GM19240 (cell line): ENCODE measurements at regions not wholly inside any gene's neighbourhood (a gene's known extent, or its start where the extent isn't known, plus 50 kb on each side); places are given as distances from the start of the nearest gene placed in this dataset.

Source experiments
- DNase-seq: peaks from one replicate; pipeline ENCODE4 v3.0.0; 2011; ENCODE audit warnings: low spot score; ENCODE audit not compliant: insufficient read length

DNA sequence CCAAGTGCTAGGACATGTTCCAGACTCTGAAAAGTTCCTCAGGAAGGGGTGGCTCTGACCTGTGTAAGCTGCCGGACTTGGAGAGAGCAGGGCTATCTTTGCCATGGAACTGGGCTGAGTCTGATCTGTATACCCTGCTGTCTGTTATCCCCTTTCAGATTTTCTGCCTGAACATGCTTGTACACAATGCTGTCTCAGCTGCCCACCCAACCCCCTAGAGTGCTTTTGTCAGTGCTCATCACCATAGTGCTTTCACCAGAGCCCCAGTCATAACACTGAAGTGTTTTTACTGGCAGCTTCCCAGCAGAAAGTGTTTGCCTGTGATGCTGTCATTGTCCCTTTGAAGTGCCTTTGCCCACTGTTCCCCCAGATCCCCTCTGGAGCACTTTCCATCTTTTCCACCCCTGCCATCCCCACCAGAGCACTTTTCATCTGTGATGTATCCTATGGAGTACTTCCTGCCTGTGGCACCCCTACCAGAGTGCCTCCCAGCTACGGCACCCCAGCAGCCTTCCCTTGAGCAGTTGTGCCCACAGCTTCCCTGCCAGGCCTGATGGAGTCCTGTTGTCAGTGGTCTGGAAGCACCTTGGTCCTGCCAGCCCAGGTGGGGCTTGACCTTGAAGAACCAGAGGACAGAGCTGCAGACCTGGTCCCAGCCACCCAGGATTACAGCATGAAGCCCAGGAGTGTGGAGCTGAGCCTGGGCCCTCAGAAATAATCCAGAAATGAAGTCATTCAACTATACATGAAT, 397.7 kb downstream of the DIPK2A start:
- DNase-seq: no peak

DNA sequence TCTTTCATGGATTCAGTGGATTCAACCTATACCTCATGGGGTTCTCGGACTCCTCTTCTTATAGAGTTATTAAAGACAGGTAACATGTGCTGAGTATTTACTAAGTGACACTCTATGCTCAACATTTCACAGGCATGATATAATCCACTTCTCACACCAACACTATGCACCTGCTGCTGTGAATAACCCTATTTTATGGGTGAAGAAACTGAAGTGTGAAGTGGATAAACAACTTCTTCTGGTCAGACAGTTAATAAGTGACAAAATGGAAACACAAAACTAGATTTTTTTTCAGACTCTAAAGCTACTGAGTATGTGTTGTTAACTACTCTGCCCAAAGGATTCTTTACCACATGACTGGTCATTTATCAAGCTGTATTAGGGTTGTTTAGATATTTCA, 403.5 kb downstream of the DIPK2A start:
- DNase-seq: no peak

DNA sequence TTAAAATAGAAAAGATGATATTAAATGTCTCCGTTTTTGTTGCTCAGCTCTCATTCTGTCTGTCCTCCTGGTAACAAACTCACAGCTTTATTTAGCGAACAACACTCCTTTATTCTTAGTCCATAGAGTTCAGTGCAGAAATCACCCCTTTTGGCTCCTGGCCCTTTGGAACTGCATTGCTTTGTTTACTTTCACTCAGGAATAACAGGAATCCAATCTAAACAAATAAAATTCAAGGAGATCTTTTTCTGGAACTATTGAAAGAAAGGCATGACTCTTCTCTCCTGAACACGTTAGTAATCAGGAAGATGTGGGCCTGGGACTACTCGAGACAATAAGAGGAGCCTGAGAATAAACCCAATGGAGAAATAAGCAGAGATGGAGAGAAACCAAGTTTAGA, 409.2 kb downstream of the DIPK2A start:
- DNase-seq: no peak

DNA sequence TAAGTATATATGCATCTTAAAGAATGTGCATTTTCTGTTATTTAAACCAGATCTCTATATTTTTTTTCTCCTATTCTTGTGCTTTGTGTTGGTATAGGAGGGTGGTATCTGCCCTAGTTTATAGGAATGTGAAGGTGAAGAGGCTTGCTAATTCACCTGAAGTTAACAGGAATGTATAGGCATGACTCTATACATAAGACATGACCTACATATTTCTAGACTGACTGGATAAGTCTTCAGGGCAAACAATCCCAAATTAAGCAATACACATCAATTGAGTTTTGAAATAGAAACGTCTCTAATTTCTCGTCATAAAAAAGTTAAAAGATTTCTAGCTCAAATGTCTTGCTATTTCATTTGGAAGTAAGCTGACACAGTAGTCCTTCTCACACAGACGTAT, 410.0 kb downstream of the DIPK2A start:
- no peak for DNase-seq

DNA sequence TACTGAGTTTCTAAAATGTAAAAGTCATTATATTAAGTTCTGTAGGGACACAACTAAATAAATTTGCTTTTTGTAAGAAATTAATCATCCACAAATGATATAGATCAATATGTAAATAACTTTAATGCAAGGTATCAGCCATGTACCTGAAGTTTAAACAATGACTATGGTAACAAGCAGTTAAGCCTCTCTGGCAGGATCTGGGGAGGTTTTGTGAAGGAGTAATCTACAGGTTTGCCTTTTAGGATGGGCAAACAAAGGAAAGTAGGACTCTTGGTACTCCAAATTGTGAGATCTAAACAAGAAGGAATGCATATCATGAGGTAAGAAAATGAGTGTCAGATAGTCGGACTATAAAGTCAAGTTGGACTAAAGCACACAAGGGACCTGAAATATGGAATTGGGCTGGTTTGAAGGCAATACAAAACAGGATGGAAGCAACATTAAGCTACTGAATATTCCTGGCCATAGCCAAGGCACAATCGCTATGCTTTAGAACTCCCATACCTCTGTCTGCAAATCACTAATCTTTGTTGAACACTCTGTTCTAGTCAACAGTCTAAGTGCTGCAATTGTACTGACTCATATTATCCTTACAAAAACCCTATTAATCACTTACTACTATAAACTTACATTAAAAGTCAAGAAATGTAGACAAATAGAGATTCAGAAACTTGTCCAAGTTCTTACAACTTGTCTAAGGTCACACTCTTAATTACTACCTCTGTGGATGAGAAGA, 412.8 kb downstream of the DIPK2A start:
- DNase-seq: no peak

DNA sequence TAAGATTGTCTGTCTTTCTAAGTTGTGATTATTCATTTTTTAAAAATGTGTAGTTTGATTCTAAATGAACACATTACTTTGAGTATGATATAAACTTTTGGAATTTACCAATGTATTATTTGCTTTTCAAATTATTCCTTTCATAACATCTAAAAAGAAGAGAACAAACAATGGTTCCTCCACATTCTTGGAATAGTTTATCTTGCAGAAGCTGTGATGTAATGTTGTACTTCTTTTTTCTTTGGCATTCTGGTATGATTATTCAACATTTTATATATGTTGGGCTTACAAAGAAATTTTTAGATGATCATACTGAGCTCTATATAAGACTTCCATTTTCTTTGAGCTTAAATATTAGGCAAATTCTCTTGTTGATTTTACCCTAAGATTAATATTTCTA, 419.2 kb downstream of the DIPK2A start:
- no peak for DNase-seq

DNA sequence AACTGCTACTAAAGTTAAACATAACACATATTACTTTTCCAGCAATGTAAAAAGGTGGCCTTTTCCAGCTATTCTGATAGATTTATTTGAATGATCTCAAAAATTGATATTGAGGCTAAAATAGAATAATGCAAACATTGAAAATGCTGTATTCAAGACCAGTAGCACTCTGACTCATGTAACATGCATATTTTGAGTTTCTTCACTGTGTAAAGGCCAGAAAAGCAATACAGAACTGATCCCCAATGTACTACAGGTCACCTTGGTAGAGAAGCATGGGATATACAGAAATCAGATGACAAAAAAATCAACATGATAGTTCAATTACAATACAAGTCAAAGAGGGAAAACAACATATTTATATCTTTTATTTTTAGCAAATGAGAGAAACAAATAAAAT, 419.6 kb downstream of the DIPK2A start:
- no peak for DNase-seq

DNA sequence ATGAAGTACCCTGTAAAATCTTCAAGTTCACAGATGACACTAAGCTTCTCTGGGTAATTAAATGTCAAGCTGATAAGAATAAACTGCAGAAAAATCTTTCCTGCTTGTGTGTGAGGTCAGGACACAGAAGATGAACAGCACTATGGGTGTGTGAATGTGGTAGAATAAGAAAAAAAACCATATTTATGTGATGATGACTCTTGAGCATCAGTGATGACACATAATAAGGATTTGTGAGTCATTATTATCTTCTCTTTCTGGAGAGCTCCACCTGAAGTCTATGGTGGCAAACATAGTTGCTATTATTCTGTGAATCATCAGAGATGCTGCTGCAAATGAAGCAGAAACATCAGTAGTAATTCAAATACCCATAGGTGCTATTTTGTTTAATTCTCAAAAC, 422.4 kb downstream of the DIPK2A start:
- no peak for DNase-seq

DNA sequence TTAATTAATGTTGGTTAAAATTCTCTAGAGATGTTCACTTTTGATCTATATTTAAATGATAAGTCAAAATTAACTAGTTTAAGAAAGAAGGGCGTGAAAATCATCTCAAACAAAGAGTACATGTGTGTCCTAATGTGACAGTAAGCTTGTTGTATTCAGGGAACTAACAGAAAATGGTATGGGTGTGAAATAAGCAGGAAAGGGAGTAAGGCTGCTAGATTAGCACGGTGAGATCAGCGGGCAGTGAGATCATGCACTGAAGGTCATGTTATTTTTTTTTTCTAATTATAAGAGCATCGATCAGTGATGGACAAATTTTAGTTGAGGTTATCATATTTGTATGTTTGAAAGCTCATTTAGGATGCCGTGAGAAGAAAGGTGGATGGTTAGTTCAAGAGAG, 430.8 kb downstream of the DIPK2A start:
- DNase-seq: no peak

DNA sequence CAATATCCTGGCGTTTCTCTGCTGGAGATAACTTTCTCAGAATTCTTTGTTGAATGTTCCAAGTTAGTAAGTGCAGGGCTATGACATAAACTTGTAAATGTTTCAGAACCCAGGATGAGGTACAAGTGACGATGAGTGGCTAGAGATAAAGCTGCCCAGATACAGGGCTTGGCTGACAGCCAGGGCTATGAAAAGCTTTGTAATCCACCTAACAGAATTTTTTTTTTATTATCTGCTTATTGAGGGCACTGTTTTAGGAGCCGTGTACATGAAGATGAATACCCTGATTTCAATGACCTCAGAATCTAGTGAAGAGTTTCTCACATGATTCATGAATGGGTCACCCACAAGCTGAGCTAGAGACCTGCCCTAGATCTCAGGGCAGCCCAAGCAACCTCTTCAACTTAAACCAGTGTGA, 431.4 kb downstream of the DIPK2A start:
- DNase-seq: no peak

DNA sequence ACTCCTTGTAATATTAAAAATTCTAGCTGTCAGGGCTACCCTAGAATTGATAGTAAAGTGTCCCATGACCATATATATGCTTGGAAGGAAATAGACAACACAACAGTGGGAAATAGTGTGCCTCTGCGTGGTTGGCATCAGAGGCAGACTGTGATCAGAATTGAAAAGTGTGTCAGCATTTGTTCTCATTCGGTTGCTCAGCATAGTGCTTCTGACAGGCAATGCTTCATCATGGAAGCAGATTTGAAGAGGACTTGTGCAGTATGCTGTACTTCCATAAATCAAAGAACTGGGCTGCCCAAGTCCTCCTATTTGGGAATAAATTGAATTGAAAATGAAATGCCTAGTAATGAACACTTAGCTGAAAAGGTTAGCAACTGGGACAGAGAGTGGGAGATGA, 435.7 kb downstream of the DIPK2A start:
- DNase-seq: no peak

DNA sequence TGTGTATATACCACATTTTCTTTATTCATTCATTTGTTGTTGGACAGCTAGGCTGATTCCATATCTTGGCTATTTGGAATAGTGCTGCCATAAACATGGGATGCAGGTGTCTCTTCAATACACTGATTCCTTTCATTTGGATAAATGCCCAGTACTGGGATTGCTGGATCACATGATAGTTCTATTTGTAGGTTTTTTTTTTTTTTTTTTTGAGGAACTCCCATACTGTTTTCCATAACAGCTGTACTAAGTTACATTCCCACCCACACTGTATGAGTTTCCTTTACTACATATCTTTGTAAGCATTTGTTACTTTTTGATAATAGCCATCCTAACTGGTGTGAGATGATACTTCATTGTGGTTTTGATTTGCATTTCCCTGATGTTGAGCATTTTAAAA, 437.7 kb downstream of the DIPK2A start:
- DNase-seq: no peak

DNA sequence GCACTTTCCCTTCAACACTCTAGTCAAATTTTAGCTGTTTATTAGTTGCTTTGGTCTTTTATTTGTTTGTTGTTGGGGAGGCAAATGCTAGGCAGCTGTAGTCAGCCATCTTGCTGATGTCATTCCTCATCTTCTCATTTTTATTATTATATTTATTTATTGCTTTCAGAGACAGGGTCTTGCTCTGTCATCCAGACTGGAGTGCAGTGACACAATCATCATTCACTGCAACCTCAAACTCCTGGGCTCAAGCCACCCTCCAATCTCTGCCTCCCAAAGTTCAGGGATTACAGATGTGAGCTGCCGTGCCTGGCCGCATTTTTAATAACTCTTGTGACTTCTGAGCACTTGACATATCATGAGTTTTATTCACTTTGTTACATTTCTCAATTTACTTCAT, 441.4 kb downstream of the DIPK2A start:
- DNase-seq: no peak

DNA sequence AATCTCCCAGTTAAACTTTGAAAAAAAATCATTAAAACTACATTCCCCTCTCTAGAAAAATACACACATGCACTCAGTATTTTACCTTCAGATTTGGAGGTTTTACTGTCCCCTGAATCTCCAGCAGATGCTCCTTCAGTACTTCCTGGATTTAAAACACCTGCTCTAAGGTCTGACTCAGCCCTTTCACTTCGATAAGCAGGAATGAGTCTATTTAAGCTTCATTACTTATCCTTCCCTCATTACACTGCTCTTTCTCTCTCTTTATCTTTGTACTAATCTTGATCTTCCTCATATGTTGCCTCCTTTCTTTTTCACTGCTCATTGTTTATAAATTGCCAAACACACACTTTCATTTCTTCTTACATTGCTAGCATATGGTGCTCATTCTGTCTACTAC, 443.9 kb downstream of the DIPK2A start:
- DNase-seq: no peak

DNA sequence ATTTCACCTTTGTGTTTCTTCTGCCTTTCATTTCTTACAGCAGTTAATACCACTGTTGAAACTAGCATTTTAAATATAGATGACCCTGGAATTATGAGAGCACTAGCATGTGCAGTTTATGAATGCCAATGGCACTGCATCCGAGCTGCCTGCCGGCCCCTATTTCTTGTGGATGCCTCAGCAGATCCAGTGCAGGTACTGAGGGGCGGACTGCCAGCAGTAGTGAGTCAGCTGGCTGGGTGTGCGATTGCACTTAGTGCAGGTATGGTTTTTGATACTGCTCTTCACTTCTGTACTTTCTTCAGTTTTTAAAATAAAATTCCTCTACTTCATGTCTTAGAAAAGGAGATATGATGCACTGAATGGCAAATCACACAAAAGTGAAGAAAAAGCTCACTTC, 453.0 kb downstream of the DIPK2A start:
- no peak for DNase-seq

DNA sequence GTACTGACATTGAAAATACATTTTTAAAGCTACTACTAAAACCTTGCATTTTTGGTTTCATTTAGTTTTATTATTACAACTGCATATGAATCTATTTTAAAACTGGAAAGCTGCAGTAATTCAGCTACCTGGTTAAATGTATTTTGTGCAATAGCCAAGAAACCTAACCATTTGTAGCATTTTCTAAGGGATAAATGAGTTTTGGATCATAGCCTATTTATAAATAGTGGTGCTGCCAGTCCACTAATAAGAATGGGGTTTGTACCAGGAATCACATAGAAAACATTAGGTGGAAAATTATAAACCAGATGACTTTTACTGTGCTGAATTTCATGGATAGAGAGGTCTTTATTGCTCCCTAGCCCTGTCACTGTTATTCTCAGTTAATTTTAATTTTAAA, 454.7 kb downstream of the DIPK2A start:
- no peak for DNase-seq

DNA sequence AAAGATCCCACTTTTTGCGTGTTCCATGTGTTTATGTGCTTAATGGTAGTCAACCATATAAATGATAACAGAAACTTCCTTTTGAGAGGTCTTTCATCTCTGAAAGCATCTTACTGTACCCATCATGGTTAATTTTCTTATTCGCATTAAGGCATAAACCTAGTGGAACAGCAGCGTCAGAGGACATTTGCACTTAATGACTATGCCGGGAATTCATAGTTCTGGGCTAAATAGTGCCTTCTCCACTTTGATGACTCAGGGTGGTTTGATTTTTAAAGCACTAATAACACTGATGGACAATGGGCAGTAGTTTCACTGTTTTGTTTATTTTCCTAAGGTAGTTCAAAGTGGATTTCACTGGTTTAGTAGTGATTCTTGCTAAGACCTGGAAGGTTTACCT, 455.3 kb downstream of the DIPK2A start:
- DNase-seq: no peak

DNA sequence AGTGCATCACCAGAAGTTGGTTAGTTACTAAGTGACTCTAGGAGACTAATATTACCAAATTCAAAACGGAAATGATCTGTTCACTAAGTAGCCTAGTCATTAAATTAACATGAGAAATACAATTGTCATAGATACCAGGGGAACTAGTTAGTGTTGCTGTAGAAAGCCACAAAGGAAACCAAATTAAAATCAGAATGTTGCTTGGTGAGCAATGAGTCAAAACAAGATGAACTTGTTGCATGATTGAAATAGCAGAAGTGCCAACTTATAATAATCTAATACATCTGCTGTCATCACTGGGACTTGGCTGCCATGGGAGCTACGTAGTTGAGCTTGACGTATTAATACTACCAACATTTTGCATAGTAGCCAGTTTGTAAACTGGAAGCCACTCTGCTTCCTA, 458.1 kb downstream of the DIPK2A start:
- no peak for DNase-seq

DNA sequence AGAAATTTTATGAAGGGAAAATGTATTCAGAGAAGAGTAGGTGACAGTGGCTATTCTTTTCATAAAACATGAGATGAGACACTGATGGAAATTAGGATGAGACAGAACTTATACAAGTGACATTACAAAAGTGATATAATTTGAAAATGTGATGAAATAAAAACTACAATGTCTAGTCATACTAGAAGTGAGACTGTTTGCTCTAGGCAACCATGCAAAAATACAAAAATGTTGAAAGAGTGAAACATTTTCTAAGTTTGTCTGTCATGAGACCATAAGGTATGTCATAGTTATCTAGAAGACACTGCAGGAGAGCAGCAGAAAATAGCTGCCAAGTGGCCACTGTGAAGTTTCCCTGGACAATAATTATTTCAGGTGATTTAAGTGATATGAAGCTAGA, 459.5 kb downstream of the DIPK2A start:
- no peak for DNase-seq

DNA sequence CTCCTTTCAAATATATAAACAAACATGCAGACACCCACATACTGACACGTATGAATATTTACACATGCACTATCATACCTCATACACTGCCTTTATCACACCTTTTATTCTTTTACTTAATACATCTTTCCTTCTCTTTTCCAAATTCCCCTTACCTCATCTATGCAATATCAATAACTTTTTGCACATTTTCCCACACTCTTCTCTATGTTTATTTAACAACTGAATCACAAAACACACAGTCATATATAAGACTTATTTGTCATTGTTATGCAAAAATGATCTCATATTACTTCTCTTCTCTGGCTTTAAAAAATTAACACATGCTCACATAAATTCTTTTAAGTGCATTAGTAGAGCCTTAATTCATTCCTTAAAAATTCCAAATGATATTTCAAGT, 461.4 kb downstream of the DIPK2A start:
- no peak for DNase-seq

DNA sequence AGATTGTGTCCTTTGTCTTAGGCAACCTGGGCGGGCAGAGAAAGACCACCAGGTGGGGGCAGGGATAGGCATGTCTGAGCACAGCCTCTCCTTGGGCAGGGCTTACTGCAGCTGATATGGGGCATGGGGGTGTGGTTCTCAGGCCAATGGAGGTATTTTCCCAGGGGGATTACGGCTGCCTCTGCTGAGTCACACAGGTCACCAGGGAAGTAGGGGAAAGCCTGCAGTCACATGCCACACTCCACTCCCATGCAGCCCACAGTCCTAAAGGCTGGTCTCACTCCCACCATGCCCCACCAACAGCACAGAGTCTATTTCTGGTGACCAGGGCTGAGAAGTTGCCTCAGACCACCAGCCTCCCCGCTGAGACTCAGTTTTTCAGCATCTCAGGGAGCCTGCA, 466.4 kb downstream of the DIPK2A start:
- DNase-seq: no peak

DNA sequence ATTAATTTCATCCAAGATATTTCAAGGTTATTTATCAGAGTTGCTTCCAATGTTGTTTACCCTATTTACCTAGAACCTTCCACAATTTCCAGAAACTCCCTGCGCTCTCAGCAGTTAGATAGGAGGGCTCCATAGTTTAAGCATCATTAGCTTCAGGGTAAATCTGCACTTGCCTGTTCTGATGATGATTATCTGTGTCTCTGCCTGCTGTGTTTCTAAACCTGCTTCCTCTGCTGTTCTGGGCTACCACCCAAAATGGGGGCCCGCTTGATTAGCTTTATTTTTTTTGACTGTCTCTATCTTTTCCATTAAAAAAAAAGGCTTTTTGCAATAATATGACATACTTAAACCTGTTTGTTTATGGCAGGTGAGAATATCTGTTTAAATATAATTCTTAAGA, 472.4 kb downstream of the DIPK2A start:
- no peak for DNase-seq

DNA sequence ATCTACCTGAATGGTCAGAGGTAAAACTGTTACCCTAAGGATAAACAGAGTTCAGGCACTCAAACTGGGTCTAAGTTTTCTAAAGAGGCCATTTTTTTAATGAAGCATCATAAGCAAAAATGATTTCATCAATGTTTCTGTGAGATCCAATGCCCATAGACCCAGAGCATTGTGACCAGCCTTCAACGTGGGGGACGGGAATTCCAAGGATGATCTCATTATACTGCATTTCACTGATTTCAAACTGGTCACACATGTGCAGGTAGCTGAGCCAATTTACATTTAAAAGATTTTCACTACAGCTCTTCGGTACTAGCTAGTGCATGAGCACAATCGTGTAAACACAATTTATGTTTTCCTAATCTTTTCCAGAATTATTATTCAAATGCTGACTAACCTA, 472.9 kb downstream of the DIPK2A start:
- no peak for DNase-seq
